BJ (cell line): ENCODE measurements at regions not wholly inside any gene's neighbourhood (a gene's known extent, or its start where the extent isn't known, plus 50 kb on each side); places are given as distances from the start of the nearest gene placed in this dataset.

Source experiments
- CTCF ChIA-PET: fragments of 350-600 bp; formaldehyde crosslinking; extraction: SDS; loops from one replicate; lab custom pipeline; 2021; ENCODE audit warnings: antibody characterized with exemption, inconsistent platforms; lab: Yijun Ruan, JAX
- POLR2A ChIA-PET: fragments of 300-600 bp; sonication (Branson Sonifier 250); formaldehyde crosslinking; extraction: SDS; loops from one replicate; lab custom pipeline; 2021; ENCODE audit warnings: antibody characterized with exemption; lab: Charles Lee
- DNase-seq: peaks from one replicate; pipeline ENCODE4 v3.0.0-alpha.2; 2011; ENCODE audit warnings: low read depth
- H3K27me3 ChIP-seq: 2 replicates; pipeline ENCODE4 v1.6.0; 2011; ENCODE audit warnings: low read length; ENCODE audit not compliant: control insufficient read depth, insufficient read depth
- H3K36me3 ChIP-seq: 2 replicates; pipeline ENCODE4 v1.5.1; 2011; ENCODE audit warnings: low read length; ENCODE audit not compliant: control insufficient read depth, insufficient read depth
- H3K4me3 ChIP-seq: 2 replicates; pipeline ENCODE4 v1.5.1; 2011; ENCODE audit warnings: low read depth, mild to moderate bottlenecking, control low read depth, low read length
- CTCF ChIP-seq: IDR thresholded peaks from 2 replicates; pipeline ENCODE4 v1.5.1; 2011; ENCODE audit warnings: low read depth, mild to moderate bottlenecking, control low read depth, inconsistent platforms, low read length, moderate library complexity; ENCODE audit not compliant: insufficient read depth

- Histone ChIP-seq H3K36me3 (no peaks in the 10 kb centered on the region), H3K4me3 (no peak overlapping the region), H3K27me3 (no peaks in the 10 kb centered on the region)
- POLR2A ChIA-PET = no interaction called here
- DNase-seq = no peak
- no peak for TF ChIP-seq CTCF
- CTCF ChIA-PET = no interaction called here
Measured at GRCh38 chr2:145569108-145569507, 1049.2 kb upstream of the ZEB2 start.

- ChIA-PET POLR2A (no interaction called here), CTCF (no interaction called here)
- H3K27me3 ChIP-seq = no peaks in the 10 kb centered on the region
- no peak for DNase-seq
- no peaks in the 10 kb centered on the region for H3K36me3 ChIP-seq
- TF ChIP-seq CTCF = no peak
- H3K4me3 ChIP-seq = no peak overlapping the region
Measured at GRCh38 chr2:145563741-145564615, 1044.1 kb upstream of the ZEB2 start.

DNA sequence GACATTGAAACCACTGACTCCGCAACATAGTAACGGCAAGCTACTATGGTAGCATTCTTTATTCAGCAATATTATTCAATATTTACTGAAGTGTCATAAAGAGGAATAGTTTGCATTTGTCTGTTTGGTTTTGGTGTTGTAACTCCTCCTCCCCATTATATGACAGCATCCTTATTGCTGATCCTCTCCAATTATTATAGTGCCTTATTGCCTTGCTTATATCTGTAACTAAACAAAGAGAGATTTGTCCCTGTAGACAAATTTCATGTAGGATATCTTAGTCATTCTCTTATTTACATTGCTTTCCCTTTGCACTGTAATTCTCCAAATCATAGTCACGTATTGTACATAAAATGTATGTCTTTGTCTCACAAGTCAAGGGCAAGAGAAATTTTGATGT, 1041.2 kb upstream of the ZEB2 start:
- no peak for DNase-seq
- no peak overlapping the region for H3K4me3 ChIP-seq
- no peaks in the 10 kb centered on the region for H3K27me3 ChIP-seq
- no peaks in the 10 kb centered on the region for H3K36me3 ChIP-seq
- ChIA-PET CTCF (no interaction called here), POLR2A (no interaction called here)
- TF ChIP-seq CTCF = no peak

DNA sequence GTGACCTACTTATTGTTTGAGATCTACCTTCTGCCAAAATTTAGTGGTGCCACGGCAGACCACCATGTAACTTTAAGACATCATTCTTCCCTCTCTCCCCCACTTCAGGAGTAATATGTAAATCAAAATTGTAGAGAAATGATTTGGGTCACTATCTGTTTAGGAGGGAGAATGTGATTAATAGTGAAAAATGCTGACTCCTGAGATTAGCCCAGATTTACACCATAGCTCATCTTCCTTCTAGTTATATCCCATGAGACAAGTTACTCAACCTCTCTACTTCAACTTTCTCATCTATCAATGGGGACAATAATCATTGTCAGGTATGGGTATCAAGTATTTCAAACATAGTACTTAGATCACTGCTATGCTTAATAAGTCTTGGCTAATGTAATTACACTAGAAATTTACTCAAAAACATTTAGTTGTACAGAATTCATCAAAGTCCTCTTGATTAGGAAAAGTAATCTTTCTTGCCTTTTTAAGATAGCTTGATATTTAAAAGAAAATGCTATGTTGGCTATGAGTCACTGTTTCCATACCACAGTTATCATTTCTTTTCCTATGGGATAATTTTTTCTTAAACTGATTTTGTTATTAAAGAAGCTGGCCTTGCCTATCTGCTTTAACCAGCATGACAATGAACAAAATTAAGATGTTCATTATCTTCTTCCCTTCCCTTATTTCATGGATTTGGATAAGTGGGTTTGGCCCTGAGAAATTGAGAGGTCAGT, 1038.9 kb upstream of the ZEB2 start:
- POLR2A ChIA-PET = no interaction called here
- no peak for TF ChIP-seq CTCF
- no peak overlapping the region for H3K4me3 ChIP-seq
- H3K27me3 ChIP-seq = no peaks in the 10 kb centered on the region
- no peaks in the 10 kb centered on the region for H3K36me3 ChIP-seq
- CTCF ChIA-PET = no interaction called here
- no peak for DNase-seq

DNA sequence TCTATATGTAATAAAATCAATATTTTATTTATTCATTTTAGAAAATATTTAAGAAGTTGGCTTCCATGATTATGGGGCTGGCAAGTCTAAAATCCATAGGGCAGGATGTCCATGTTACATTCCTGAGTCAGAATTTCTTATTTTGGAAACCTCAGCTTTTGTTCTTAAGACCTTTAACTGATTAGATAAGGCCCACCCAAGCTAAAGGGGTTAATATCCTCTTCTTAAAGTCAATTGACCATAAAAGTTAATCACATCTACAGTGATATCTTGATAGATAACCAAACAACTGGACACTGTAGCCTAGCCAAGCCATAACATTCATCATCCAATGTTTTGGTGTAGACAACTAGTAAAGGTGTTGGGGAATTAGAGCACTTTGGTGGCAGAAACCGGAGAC, 1035.4 kb upstream of the ZEB2 start:
- ChIA-PET POLR2A (no interaction called here), CTCF (no interaction called here)
- Histone ChIP-seq H3K36me3 (no peaks in the 10 kb centered on the region), H3K4me3 (no peak overlapping the region), H3K27me3 (no peaks in the 10 kb centered on the region)
- DNase-seq = no peak
- TF ChIP-seq CTCF = no peak
